ENCODE measurements at regions not wholly inside any gene's neighbourhood (a gene's known extent, or its start where the extent isn't known, plus 50 kb on each side); places are given as distances from the start of the nearest gene placed in this dataset.

DNA sequence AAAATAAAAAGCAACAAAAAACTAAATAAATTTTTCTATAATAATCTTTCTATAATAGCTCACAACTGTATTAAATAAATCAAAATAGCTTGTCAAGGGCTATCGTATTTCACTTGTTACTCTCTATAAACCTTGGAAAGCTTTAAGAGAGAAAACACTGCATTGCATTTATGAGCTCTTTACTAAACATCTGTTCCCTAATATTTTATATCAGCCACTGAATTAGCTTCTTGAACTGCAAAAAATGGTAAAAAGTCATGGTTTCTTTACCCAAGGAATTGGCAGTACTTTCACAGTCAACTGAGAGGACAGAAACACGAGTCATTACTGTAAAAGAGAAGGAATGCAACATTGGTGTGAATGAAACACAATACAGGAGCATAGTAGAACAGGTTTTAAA lies 671.2 kb downstream of the PCDH18 start:
- TF ChIP-seq POLR2A (IDR thresholded peaks at IDR 0.05; ENCODE audit: borderline replicate concordance, extremely low read depth, insufficient read depth, insufficient read length), result no peak
- TF ChIP-seq EZH2 (IDR thresholded peaks at IDR 0.05), result no peak
- TF ChIP-seq, protein P1, sequence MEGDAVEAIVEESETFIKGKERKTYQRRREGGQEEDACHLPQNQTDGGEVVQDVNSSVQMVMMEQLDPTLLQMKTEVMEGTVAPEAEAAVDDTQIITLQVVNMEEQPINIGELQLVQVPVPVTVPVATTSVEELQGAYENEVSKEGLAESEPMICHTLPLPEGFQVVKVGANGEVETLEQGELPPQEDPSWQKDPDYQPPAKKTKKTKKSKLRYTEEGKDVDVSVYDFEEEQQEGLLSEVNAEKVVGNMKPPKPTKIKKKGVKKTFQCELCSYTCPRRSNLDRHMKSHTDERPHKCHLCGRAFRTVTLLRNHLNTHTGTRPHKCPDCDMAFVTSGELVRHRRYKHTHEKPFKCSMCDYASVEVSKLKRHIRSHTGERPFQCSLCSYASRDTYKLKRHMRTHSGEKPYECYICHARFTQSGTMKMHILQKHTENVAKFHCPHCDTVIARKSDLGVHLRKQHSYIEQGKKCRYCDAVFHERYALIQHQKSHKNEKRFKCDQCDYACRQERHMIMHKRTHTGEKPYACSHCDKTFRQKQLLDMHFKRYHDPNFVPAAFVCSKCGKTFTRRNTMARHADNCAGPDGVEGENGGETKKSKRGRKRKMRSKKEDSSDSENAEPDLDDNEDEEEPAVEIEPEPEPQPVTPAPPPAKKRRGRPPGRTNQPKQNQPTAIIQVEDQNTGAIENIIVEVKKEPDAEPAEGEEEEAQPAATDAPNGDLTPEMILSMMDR (IDR thresholded peaks at IDR 0.05 in 2 of 3, conservative IDR thresholded peaks at IDR 0.05 in 1 of 3; ENCODE audit: borderline replicate concordance in 1 of 3, insufficient read depth in 1 of 3, low read depth in 2 of 3, low read length in 2 of 3), result no peak
- TF ChIP-seq ZNF274 (IDR thresholded peaks at IDR 0.05; ENCODE audit: low read depth, low read length), result no peak
- TF ChIP-seq CEBPB (IDR thresholded peaks at IDR 0.05; ENCODE audit: low read depth), result no peak

Measured in HCT116 (cell line).